Naive thymus-derived CD8-positive, alpha-beta T cell (primary cell): ENCODE measurements at regions not wholly inside any gene's neighbourhood (a gene's known extent, or its start where the extent isn't known, plus 50 kb on each side); places are given as distances from the start of the nearest gene placed in this dataset.

Source experiments
- ATAC-seq, 2 donors: fragments of 150-1000 bp; cut with Tn5 transposase in 1 of 2; sonication (Bioruptor Pico), chemical (Tn5 transposase) in 1 of 2; 1 replicate in 1 of 2; 2 replicates in 1 of 2; pipeline ENCODE4 v1.10.0; 2021; ENCODE audit warnings: mild to moderate bottlenecking in 2 of 2, moderate library complexity in 2 of 2
- POLR2A ChIA-PET: fragments of 350-600 bp; sonication (Branson Sonifier 250); formaldehyde crosslinking; loops from one replicate; lab custom pipeline; 2021; ENCODE audit warnings: antibody characterized with exemption; lab: Charles Lee
- DNase-seq, 10 donors: peaks; one replicate each; pipeline versions ENCODE4 v3.0.0 to v3.0.0-alpha.2; 2020 to 2022
- H3K27ac Mint-ChIP-seq, 10 donors: one replicate each; pipeline ENCODE4 v1.8.0; 2020 to 2022; ENCODE audit warnings: mild to moderate bottlenecking in 10 of 10, mixed read lengths in 10 of 10, moderate library complexity in 4 of 10, inconsistent platforms in 1 of 10
- H3K27me3 Mint-ChIP-seq, 5 donors: one replicate each; pipeline ENCODE4 v1.8.0; 2021 to 2022; ENCODE audit warnings: mixed read lengths in 5 of 5
- H3K36me3 Mint-ChIP-seq, 3 donors: one replicate each; pipeline ENCODE4 v1.8.0; 2020 to 2022; ENCODE audit warnings: mixed read lengths in 3 of 3, mild to moderate bottlenecking in 2 of 3, inconsistent platforms in 1 of 3
- H3K4me1 Mint-ChIP-seq, 4 donors: one replicate each; pipeline ENCODE4 v1.8.0; 2021 to 2022; ENCODE audit warnings: mixed read lengths in 4 of 4
- H3K4me3 Mint-ChIP-seq, 10 donors: one replicate each; pipeline ENCODE4 v1.8.0; 2020 to 2022; ENCODE audit warnings: mild to moderate bottlenecking in 10 of 10, mixed read lengths in 10 of 10, moderate library complexity in 6 of 10, inconsistent platforms in 1 of 10
- H3K9me3 Mint-ChIP-seq, 9 donors: one replicate each; pipeline ENCODE4 v1.8.0; 2020 to 2022; ENCODE audit warnings: mixed read lengths in 9 of 9, mild to moderate bottlenecking in 3 of 9, inconsistent platforms in 1 of 9, moderate library complexity in 1 of 9

DNA sequence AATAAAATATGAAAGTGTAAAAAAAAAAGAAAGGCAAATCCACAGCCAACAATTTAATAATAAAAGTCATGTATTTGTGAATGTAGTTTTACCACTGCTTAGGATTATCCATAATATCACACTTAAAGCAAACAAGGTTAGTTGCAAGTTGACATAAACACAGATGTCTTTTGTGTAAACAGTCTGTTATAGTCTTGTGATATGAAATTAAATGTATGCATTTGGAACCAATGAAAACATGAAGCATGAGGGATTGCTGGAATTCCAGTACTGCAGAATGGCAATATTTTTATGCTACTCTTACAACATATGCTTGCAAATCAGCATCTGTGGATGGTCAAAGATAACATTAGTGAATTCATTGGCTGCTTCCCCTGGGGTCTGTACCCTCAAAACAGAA lies 148.1 kb downstream of the DNAJB9 start:
- no peak for DNase-seq
- POLR2A ChIA-PET, result no interaction called here
- Mint-ChIP-seq H3K27ac (no peak overlapping the region), H3K4me3 (no peak overlapping the region), H3K27me3 (peaks cover 3 to 27% (median 11%) of the 10 kb centered on the region in 5 donors), H3K36me3 (no peaks in the 10 kb centered on the region), H3K9me3 (peaks cover 0 to 7% (median 0%) of the 10 kb centered on the region in 9 donors), H3K4me1 (no peaks in the 10 kb centered on the region)
- no peak for ATAC-seq

DNA sequence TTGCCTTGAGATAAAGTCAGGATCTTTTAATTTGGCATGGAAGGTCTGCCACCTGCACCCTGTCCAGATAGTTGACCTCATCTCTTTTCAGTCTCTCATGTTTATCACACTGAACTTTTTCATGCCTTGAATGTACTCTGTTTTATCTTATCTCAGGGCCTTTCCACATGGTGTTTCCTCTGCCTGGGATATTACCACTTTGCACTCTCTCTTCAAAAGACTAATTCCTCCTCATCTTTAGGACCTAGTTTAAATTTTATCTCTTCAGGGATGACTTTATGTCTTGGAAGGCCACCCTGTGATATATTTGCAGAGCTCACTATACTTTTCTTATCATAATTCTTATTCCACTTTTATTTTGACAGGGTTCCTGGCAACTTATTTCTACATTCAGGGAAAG lies 150.0 kb downstream of the DNAJB9 start:
- POLR2A ChIA-PET, result no interaction called here
- Mint-ChIP-seq H3K27ac (no peak overlapping the region), H3K4me3 (no peak overlapping the region), H3K4me1 (no peaks in the 10 kb centered on the region), H3K36me3 (no peaks in the 10 kb centered on the region), H3K9me3 (peaks cover 0 to 3% (median 0%) of the 10 kb centered on the region in 9 donors), H3K27me3 (peaks cover 1 to 16% (median 6%) of the 10 kb centered on the region in 5 donors)
- ATAC-seq (no peak), DNase-seq (no peak)

- H3K4me1 Mint-ChIP-seq, result no peaks in the 10 kb centered on the region
- DNase-seq (no peak), ATAC-seq (no peak)
- no peak overlapping the region for H3K4me3 Mint-ChIP-seq
- H3K9me3 Mint-ChIP-seq, result peaks cover 0 to 3% (median 0%) of the 10 kb centered on the region in 9 donors
- POLR2A ChIA-PET, result no interaction called here
- no peak overlapping the region for H3K27ac Mint-ChIP-seq
- peaks cover 0 to 9% (median 4%) of the 10 kb centered on the region in 5 donors for H3K27me3 Mint-ChIP-seq
- H3K36me3 Mint-ChIP-seq, result no peaks in the 10 kb centered on the region
Measured at GRCh38 chr7:108722561-108722960, 152.9 kb downstream of the DNAJB9 start.

- H3K9me3 Mint-ChIP-seq, result peaks cover 0 to 3% (median 0%) of the 10 kb centered on the region in 9 donors
- no peaks in the 10 kb centered on the region for H3K36me3 Mint-ChIP-seq
- no peaks in the 10 kb centered on the region for H3K4me1 Mint-ChIP-seq
- H3K27ac Mint-ChIP-seq, result no peak overlapping the region
- ATAC-seq (no peak), DNase-seq (no peak)
- H3K27me3 Mint-ChIP-seq, result peaks cover 0 to 9% (median 4%) of the 10 kb centered on the region in 5 donors
- POLR2A ChIA-PET, result no interaction called here
- H3K4me3 Mint-ChIP-seq, result no peak overlapping the region
Measured at GRCh38 chr7:108723381-108723814, 153.7 kb downstream of the DNAJB9 start.

- H3K27me3 Mint-ChIP-seq, result peaks cover 0 to 9% (median 5%) of the 10 kb centered on the region in 5 donors
- H3K27ac Mint-ChIP-seq, result no peak overlapping the region
- no peak overlapping the region for H3K4me3 Mint-ChIP-seq
- no peak for ATAC-seq
- no peak for DNase-seq
- H3K9me3 Mint-ChIP-seq, result peaks cover 0 to 3% (median 0%) of the 10 kb centered on the region in 9 donors
- H3K4me1 Mint-ChIP-seq, result no peaks in the 10 kb centered on the region
- no peaks in the 10 kb centered on the region for H3K36me3 Mint-ChIP-seq
- POLR2A ChIA-PET, result no interaction called here
Measured at GRCh38 chr7:108724251-108725100, 154.8 kb downstream of the DNAJB9 start.

GRCh38 chr7:108735814-108736213 lies 166.1 kb downstream of the DNAJB9 start:
- DNase-seq (no peak), ATAC-seq (no peak)
- Mint-ChIP-seq H3K4me3 (no peak overlapping the region), H3K9me3 (peaks cover 0 to 10% (median 0%) of the 10 kb centered on the region in 9 donors), H3K27ac (no peak overlapping the region), H3K4me1 (no peaks in the 10 kb centered on the region), H3K36me3 (no peaks in the 10 kb centered on the region), H3K27me3 (no peaks in the 10 kb centered on the region)
- POLR2A ChIA-PET, result no interaction called here

DNA sequence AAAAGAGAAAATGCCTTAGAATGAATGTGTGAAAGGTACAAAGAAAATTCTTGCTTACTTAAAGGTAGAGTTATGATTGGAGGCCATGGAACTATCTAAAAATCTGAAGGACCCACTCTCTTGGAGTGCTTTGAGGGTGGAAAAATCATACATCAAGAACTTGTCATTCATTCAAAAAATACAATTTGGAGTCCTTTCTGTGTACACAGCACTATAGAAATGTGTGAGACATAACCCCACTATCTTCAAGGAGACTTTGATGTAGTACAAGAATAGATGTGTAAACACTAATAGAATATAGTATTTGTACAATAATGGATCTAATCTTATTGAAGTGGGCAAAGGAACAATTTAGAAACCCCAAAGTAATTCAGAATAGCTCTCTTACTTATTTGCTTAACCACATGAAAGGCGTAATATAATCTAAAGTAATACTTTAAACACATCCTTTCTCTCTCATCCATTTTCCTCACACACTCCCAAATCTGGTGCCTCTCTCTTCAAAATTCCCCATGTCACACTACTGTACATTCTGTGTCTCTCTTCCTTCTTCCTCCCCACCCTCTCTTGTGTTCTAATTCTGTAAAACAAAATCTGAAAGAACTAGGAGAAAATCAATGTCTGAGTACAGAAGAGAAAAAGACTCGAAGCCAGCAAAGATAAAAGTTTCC lies 166.7 kb downstream of the DNAJB9 start:
- Mint-ChIP-seq H3K9me3 (peaks cover 0 to 15% (median 0%) of the 10 kb centered on the region in 9 donors), H3K27me3 (no peaks in the 10 kb centered on the region), H3K4me3 (no peak overlapping the region), H3K36me3 (no peaks in the 10 kb centered on the region), H3K4me1 (no peaks in the 10 kb centered on the region), H3K27ac (no peak overlapping the region)
- DNase-seq (no peak), ATAC-seq (no peak)
- POLR2A ChIA-PET, result no interaction called here

DNA sequence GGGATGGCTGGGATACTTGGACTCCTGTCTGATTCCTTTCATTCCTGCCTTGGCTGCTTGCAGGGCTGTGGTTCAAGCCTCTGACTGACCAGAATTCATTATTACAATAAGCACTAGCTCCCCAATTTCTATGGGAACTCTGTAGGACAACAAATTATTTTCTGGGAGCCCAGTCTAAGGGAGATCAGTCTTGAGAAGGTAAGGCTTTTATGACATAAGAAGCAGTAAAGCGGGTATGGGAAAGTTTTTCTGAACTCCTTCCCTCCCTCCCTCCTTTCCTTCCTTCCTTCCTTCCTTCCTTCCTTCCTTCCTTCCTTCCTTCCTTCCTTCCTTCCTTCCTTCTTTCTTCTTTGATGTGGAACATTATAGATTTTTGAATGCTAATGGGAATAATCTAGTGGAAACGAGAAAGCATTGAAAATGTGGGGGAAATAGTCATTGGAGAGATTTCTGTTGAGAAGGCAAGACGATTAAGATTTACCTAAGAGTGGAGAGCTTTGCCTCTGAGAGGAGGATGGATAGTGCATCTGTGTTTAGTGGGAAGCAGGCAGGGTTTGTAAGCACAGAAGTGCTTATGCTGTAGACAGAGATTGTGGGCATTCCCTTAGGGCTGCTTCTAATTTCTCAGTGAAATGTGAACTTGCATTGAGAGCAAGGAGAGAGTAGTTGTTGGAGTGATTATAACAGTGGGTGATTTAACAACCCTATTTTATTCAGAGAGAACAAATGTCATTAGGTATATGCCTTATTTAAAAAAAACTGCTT lies 201.5 kb downstream of the DNAJB9 start:
- no peaks in the 10 kb centered on the region for H3K9me3 Mint-ChIP-seq
- DNase-seq, result no peak
- H3K27me3 Mint-ChIP-seq, result no peaks in the 10 kb centered on the region
- no peak overlapping the region for H3K27ac Mint-ChIP-seq
- POLR2A ChIA-PET, result no interaction called here
- ATAC-seq, result no peak
- H3K36me3 Mint-ChIP-seq, result no peaks in the 10 kb centered on the region
- H3K4me1 Mint-ChIP-seq, result no peaks in the 10 kb centered on the region
- no peak overlapping the region for H3K4me3 Mint-ChIP-seq

GRCh38 chr7:108771853-108772252 lies 202.2 kb downstream of the DNAJB9 start:
- no peak for ATAC-seq

GRCh38 chr7:108777966-108778365 lies 208.3 kb downstream of the DNAJB9 start:
- Mint-ChIP-seq H3K27me3 (peaks cover 0 to 4% (median 0%) of the 10 kb centered on the region in 5 donors), H3K27ac (no peak overlapping the region), H3K4me3 (no peak overlapping the region), H3K36me3 (no peaks in the 10 kb centered on the region), H3K4me1 (no peaks in the 10 kb centered on the region), H3K9me3 (peaks cover 0 to 5% (median 0%) of the 10 kb centered on the region in 9 donors)
- POLR2A ChIA-PET, result no interaction called here
- ATAC-seq (no peak), DNase-seq (no peak)

More at GRCh38 chr7:108771853-108772252, 202.2 kb downstream of the DNAJB9 start:
- Mint-ChIP-seq H3K27me3 (peaks cover 0 to under 1% (median 0%) of the 10 kb centered on the region in 5 donors), H3K9me3 (no peaks in the 10 kb centered on the region), H3K36me3 (no peaks in the 10 kb centered on the region), H3K4me3 (no peak overlapping the region), H3K4me1 (no peaks in the 10 kb centered on the region), H3K27ac (no peak overlapping the region)
- no peak for DNase-seq
- POLR2A ChIA-PET, result no interaction called here

- POLR2A ChIA-PET, result no interaction called here
- no peak for DNase-seq
- no peak for ATAC-seq
- Mint-ChIP-seq H3K27me3 (no peaks in the 10 kb centered on the region), H3K4me3 (no peak overlapping the region), H3K27ac (no peak overlapping the region), H3K36me3 (no peaks in the 10 kb centered on the region), H3K4me1 (no peaks in the 10 kb centered on the region), H3K9me3 (peaks cover 6 to 29% (median 17%) of the 10 kb centered on the region in 9 donors)
Measured at GRCh38 chr7:108789451-108789850, 219.8 kb downstream of the DNAJB9 start.

DNA sequence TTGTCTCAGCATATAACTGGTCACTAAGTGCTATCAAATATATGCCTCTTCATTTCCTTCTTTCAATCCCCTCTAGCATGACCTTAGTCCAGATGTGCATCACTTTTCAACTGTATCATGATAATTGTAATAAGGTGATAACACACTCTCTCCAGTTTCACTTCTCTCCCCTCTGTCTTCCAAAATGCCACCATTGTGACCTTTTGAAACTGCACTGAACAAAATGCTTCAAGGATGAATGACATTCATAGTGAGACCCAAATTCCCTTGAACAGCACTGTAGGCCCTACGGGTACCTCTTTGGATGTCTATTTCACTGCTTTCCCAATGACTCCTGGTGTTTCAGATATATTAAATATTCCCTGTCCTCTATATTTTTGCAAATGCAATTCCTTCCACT lies 224.8 kb downstream of the DNAJB9 start:
- DNase-seq, result no peak
- Mint-ChIP-seq H3K4me1 (no peaks in the 10 kb centered on the region), H3K9me3 (peaks cover 2 to 20% (median 13%) of the 10 kb centered on the region in 9 donors), H3K27ac (no peak overlapping the region), H3K27me3 (no peaks in the 10 kb centered on the region), H3K4me3 (no peak overlapping the region), H3K36me3 (no peaks in the 10 kb centered on the region)
- no peak for ATAC-seq
- POLR2A ChIA-PET, result no interaction called here

DNA sequence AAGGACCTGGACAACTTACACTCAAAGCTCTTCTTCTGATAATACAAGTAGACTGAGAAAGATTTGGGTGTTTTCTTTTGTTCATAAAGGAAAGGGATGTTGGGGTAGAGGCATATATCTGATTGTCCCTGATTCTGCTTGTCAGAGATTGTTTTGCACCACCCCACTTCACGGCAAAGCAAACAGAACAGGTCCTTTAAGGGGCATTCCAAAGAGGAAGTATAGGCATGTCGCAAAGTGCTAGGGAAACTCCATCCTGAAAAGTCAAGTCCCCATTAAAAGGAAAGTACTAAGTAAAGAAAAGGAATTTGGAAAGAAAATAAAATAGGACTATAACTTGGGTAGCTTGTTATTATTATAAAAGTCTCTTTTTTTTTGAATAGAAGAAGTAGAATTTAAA lies 233.0 kb downstream of the DNAJB9 start:
- no peaks in the 10 kb centered on the region for H3K4me1 Mint-ChIP-seq
- H3K27ac Mint-ChIP-seq, result no peak overlapping the region
- H3K9me3 Mint-ChIP-seq, result peaks cover 0 to 21% (median 4%) of the 10 kb centered on the region in 9 donors
- no peak for DNase-seq
- peaks cover 3 to 15% (median 7%) of the 10 kb centered on the region in 5 donors for H3K27me3 Mint-ChIP-seq
- no peak overlapping the region for H3K4me3 Mint-ChIP-seq
- H3K36me3 Mint-ChIP-seq, result no peaks in the 10 kb centered on the region
- no peak for ATAC-seq
- POLR2A ChIA-PET, result no interaction called here
